ENCODE measurements at regions not wholly inside any gene's neighbourhood (a gene's known extent, or its start where the extent isn't known, plus 50 kb on each side); places are given as distances from the start of the nearest gene placed in this dataset.
"Not testable (repeated sequence)": the region's sequence is repeated elsewhere in the genome, so short reads cannot be mapped to it uniquely, and the experiment has no call there.

- no peak for DNase-seq (ENCODE audit: low spot score)
Observed at GRCh38 chr12:87086118-87086891, 830.1 kb upstream of the MGAT4C start.

DNA sequence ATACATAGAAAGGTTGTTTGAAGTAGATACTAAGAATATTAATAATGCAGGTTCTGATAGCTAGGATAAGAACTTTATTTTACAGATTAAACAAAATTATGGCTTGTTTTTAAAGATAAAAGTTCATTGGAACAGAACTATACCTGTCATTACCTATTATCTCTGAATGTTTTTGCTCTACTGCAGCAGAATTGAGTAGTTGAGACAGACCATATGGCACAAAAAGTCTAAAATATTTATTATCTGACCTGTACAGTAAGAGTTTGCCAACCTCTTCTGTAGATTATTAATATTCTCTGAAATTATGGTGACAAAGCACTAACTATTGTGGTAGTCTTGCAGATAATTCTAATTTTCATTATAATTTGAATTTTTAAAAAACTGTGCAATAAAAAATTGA lies 829.1 kb upstream of the MGAT4C start:
- no peak for DNase-seq (ENCODE audit: low spot score)

GRCh38 chr12:87082756-87083155 lies 826.6 kb upstream of the MGAT4C start:
- DNase-seq (ENCODE audit: low spot score), result no peak

DNA sequence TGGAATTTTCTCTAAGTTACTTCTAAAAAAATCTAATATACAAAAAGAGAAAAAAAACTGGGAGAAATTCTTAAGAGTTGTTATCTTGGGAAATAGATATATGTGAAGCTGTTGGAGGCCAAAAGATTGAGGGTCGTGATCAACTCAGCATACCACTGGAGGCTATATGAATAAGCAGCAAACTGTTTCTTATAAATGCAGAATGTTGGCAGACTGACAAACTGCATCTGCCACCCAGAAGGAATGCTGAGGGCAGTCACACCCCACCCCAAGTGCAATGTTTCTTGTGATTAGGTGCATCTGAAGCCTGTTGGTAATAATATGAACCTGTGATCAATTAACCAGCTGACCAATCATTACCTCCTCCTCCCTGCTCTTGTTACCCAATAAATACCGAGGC lies 818.6 kb upstream of the MGAT4C start:
- no peak for DNase-seq (ENCODE audit: low spot score)

GRCh38 chr12:87066326-87066725 lies 810.1 kb upstream of the MGAT4C start:
- no peak for DNase-seq (ENCODE audit: low spot score)

GRCh38 chr12:87059231-87059630 lies 803.0 kb upstream of the MGAT4C start:
- no peak for DNase-seq (ENCODE audit: low spot score)

- DNase-seq (ENCODE audit: low spot score), result no peak
Observed at GRCh38 chr12:87054226-87054625, 798.0 kb upstream of the MGAT4C start.

- no peak for DNase-seq (ENCODE audit: low spot score)
Observed at GRCh38 chr12:87051621-87052020, 795.4 kb upstream of the MGAT4C start.

DNA sequence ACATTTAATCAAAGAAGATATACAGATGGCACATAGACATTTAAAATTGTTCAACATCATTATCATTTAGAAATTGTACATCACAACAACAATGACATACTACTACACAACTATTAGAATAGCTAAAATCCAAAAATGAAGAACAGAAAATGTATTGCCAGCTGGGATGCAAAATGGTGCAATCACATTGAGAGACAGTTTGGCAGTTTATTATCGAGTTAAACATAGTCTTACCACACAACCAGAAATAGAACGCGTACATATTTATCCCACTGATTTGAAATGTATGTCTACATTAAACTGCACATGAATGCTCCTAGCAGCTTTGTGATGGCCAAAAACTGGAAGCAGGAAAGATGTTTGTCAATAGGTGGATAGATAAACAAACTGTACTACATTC lies 791.5 kb upstream of the MGAT4C start:
- DNase-seq (ENCODE audit: low spot score), result no peak

DNA sequence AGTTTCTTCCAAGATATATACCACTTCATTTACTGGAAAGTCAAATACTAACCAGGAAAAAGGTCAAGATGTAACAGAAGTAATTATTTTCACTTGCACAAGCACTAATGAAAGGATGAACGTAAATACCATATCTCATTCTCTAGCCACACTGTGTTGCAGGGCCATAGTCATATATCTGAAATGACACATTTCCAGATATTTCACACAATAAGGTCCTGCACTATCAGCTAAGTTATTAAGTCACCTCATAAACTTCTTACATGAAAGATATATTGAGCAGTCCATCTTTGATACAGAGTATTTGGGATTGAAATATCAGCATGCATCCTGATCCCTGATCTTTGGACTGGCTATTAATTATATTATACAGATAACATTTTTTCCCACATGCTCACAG lies 783.3 kb upstream of the MGAT4C start:
- no peak for DNase-seq (ENCODE audit: low spot score)

DNA sequence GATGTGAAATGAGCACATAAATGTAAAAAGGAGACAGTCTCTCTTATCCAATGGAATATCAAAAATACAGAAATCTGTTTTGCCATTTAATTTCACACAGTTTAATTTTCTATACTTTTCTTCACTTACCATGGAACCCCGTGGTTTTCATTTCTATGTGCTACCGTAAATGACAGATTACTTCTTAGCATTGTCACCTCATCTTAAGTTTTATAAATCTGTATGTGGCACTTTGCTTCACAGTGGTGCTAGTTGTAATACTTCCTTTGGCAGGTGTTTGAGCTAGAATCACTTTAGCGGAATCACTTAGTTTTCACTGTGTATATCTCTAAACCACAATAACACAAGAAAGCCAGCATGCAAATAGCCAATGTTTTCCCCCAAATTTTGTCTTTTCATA lies 781.9 kb upstream of the MGAT4C start:
- no peak for DNase-seq (ENCODE audit: low spot score)

DNA sequence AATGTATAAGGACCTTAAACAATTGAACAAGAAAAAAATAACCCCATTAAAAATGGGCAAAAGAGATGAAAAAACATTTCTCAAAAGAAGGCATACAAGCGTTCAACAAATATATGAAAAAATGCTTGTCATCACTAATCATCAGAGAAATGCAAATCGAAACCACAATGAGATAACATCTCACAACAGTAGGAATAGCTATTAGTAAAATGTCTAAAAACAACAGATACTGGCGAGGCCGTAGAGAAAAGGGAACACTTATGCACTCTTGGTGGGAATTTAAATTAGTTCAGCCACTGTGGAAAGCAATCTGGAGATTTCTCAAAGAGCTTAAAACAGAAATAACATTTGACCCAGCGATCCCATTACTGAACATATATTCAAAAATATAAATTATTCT lies 769.8 kb upstream of the MGAT4C start:
- DNase-seq (ENCODE audit: low spot score), result no peak

DNA sequence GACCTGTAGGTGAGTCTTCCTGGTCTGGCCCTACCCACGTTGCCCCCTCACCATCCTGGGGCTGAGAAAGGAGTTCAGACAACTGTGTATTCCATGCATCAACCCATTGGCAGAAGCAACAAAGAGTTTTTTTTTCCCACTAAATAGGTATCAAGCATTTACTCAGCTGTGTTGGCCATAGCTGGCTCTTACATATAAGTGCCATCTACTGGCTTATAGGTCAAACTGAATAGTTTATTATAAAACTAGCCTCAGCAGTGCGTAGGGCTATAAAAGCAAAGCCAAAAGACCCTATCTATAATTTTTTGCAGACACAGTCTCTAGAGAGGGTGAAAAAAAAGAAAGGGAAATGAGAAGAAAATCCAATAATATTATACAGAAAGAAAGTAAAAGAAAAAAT lies 765.2 kb upstream of the MGAT4C start:
- no peak for DNase-seq (ENCODE audit: low spot score)

- no peak for DNase-seq (ENCODE audit: low spot score)
Observed at GRCh38 chr12:87020071-87020470, 763.9 kb upstream of the MGAT4C start.

DNA sequence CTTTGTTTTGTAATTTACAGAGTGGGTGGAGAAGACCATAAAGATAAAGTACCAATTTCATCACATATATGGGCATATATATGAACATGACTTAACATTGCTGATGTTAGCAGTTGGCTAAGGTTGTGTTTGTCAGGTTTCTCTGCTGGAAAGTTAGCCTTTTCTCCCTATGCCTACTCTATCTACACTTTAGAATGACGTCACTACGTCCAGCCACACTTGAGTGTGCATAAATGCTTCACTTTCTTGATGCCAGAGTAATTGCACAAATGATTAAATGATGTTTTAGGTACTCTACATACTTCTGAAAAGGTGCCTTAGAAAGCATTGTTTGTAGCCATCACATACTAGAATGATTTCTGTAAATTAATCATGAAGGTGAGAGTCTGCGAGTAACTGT lies 759.2 kb upstream of the MGAT4C start:
- no peak for DNase-seq (ENCODE audit: low spot score)

DNA sequence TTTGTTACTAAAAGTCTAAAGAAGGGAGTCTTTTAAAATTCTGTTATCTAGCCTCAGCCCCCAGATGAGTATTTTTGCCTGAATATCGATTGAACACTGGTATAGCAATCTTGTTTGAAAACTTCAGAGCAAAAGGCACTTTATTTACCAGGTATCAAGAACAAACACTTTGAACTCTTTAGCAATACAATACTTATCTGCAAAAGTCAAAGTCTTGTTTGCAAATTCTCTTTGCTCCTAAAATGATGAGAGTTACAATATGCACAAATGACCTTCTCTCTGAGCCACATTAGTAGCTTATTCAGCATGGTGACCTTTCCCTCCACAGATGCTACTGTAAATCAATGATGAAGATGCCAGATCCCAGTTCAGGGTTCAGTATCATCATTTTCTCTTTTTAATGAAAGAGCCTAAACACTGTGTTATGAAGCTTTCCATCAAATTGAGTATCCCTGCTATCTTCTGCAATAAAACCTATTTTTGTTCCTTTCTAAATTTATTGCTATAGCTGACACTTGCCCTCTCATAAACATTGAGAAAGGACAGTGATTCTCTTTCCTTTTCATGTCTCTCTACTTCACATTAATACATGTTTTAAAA lies 752.7 kb upstream of the MGAT4C start:
- DNase-seq (ENCODE audit: low spot score), result no peak

- no peak for DNase-seq (ENCODE audit: low spot score)
Observed at GRCh38 chr12:87001102-87001501, 744.9 kb upstream of the MGAT4C start.

- DNase-seq (ENCODE audit: low spot score), result no peak
Observed at GRCh38 chr12:86985298-86985697, 729.1 kb upstream of the MGAT4C start.

- not testable (repeated sequence) for DNase-seq (ENCODE audit: low spot score)
Observed at GRCh38 chr12:86970595-86970994, 714.4 kb upstream of the MGAT4C start.

DNA sequence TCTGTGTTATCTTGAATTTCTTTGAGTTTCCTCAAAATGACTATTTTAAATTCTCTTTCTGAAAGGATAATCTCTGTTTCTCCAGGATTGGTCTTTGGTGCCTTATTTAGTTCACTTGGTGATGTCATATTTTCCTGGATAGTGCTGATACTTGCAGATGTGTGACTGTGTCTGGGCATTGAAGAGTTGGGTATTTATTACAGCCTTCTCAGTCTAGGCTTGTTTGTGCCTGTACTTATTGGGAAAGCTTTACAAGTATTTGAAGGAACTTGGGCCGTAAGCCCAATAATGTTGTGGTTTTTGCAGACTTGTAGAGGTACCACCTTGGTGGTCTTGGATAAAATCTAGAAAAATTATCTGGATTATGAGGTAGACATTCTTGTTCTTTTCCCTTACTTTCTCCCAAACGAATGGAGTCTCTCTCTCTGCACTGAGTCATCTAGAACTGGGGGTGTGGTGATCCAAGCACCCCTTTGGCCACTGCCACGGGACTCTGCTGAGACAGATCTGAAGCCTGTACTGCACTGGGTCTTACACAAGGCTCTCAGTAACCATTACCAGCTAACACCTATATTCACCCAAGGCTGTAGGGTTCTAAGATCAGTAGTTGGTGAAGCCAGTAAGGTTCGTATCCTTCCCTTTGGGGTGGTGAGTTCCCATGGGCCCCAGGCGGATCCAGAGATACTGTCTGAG lies 703.7 kb upstream of the MGAT4C start:
- no peak for DNase-seq (ENCODE audit: low spot score)

DNA sequence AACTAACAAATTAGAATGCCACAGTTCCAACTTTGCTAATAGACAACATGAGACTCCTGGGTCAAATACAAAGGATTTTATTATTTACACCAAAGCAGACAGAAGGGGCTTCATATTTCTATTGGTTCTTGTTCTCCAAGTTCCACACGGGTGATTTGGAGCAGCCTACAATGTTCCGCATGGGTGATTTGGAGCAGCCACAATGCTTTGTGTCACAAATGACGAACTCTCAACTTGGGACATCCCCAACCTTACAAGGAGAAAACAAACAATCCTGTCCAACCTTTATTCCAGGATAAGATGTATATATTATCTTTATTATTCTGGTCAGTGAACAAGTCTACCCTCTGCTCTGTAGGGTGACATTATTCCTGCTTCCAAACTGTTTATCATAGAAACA lies 694.3 kb upstream of the MGAT4C start:
- DNase-seq (ENCODE audit: low spot score), result no peak

- DNase-seq (ENCODE audit: low spot score), result no peak
Observed at GRCh38 chr12:86950043-86950442, 693.9 kb upstream of the MGAT4C start.

- no peak for DNase-seq (ENCODE audit: low spot score)
Observed at GRCh38 chr12:86948851-86949250, 692.7 kb upstream of the MGAT4C start.
